OCI-LY1 (cell line): ENCODE measurements at regions not wholly inside any gene's neighbourhood (a gene's known extent, or its start where the extent isn't known, plus 50 kb on each side); places are given as distances from the start of the nearest gene placed in this dataset.

Source experiments
- H2AFZ ChIP-seq: fragments of 200-600 bp; sonication (generic), shearing (Covaris generic); 2 replicates; pipeline ENCODE4 v1.6.0; 2014; ENCODE audit warnings: antibody characterized with exemption, mild to moderate bottlenecking, low read length
- H3F3A ChIP-seq: fragments of 200-600 bp; sonication (generic), shearing (Covaris generic); 2 replicates; pipeline ENCODE4 v1.6.0; 2014; ENCODE audit warnings: mild to moderate bottlenecking, antibody characterized with exemption, low read length, moderate library complexity; ENCODE audit not compliant: insufficient read depth
- H3K27ac ChIP-seq: fragments of 200-600 bp; sonication (generic); 2 replicates; pipeline ENCODE4 v1.5.1; 2014; ENCODE audit warnings: low read length, mixed run types, mild to moderate bottlenecking, low read depth; ENCODE audit not compliant: poor library complexity, severe bottlenecking
- H3K27me3 ChIP-seq: fragments of 200-600 bp; sonication (generic); 2 replicates; pipeline ENCODE4 v1.6.0; 2014; ENCODE audit warnings: antibody characterized with exemption, mild to moderate bottlenecking, low read length, moderate library complexity; ENCODE audit not compliant: insufficient read depth
- H3K36me3 ChIP-seq: fragments of 200-600 bp; sonication (generic); 2 replicates; pipeline ENCODE4 v1.6.1; 2014; ENCODE audit warnings: mild to moderate bottlenecking, antibody characterized with exemption, low read length, moderate library complexity, mixed read lengths; ENCODE audit not compliant: insufficient read depth
- H3K4me1 ChIP-seq: fragments of 200-600 bp; sonication (generic); 2 replicates; pipeline ENCODE4 v1.5.1; 2014; ENCODE audit warnings: mild to moderate bottlenecking, low read length, moderate library complexity; ENCODE audit not compliant: insufficient read depth, severe bottlenecking
- H3K4me2 ChIP-seq: fragments of 200-600 bp; sonication (generic), shearing (Covaris generic); 2 replicates; pipeline ENCODE4 v1.6.1; 2014; ENCODE audit warnings: low read length
- H3K4me3 ChIP-seq: fragments of 200-600 bp; sonication (generic); 2 replicates; pipeline ENCODE4 v1.5.1; 2014; ENCODE audit warnings: low read length, low read depth, mild to moderate bottlenecking, mixed read lengths; ENCODE audit not compliant: poor library complexity, severe bottlenecking
- H3K79me2 ChIP-seq: fragments of 200-600 bp; shearing (Covaris generic); 2 replicates; pipeline ENCODE4 v1.6.1; 2016; ENCODE audit warnings: mixed run types, low read length, mixed read lengths; ENCODE audit not compliant: insufficient read depth
- H3K9ac ChIP-seq: fragments of 200-600 bp; sonication (generic), shearing (Covaris generic); 2 replicates; pipeline ENCODE4 v1.6.1; 2014; ENCODE audit warnings: mild to moderate bottlenecking, low read length, mixed read lengths
- H3K9me2 ChIP-seq: fragments of 200-600 bp; sonication (generic), shearing (Covaris generic); 2 replicates; pipeline ENCODE4 v1.6.1; 2014; ENCODE audit warnings: low read depth, mild to moderate bottlenecking, low read length, mixed read lengths
- H3K9me3 ChIP-seq: fragments of 200-600 bp; shearing (Covaris generic); 2 replicates; pipeline ENCODE4 v1.6.1; 2014; ENCODE audit warnings: low read length, mixed read lengths
- H4K20me1 ChIP-seq: fragments of 200-600 bp; sonication (generic), shearing (Covaris generic); 2 replicates; pipeline ENCODE4 v1.6.0; 2016; ENCODE audit warnings: mild to moderate bottlenecking, low read length; ENCODE audit not compliant: insufficient read depth
- CTCF ChIP-seq: fragments of 200-600 bp; sonication (generic), shearing (Covaris generic); IDR thresholded peaks from 2 replicates; pipeline ENCODE4 v1.5.1; 2017; ENCODE audit warnings: mild to moderate bottlenecking, antibody characterized with exemption, low read length, moderate library complexity, mixed read lengths
- EZH2 ChIP-seq: fragments of 200-600 bp; sonication (generic), shearing (Covaris generic); IDR thresholded peaks from 2 replicates; pipeline ENCODE4 v1.8.0; 2017; ENCODE audit warnings: borderline replicate concordance, mixed run types, mild to moderate bottlenecking, antibody characterized with exemption, low read length, moderate library complexity, mixed read lengths

- no peaks in the 10 kb centered on the region for H4K20me1 ChIP-seq
- no peak overlapping the region for H3K9ac ChIP-seq
- no peak overlapping the region for H3K4me3 ChIP-seq
- no peaks in the 10 kb centered on the region for H3K9me3 ChIP-seq
- H3K4me1 ChIP-seq, result no peaks in the 10 kb centered on the region
- no peaks in the 10 kb centered on the region for H3F3A ChIP-seq
- H3K4me2 ChIP-seq, result no peak overlapping the region
- no peaks in the 10 kb centered on the region for H3K36me3 ChIP-seq
- H3K27me3 ChIP-seq, result no peaks in the 10 kb centered on the region
- TF ChIP-seq CTCF, result no peak
- no peak for TF ChIP-seq EZH2
- H2AFZ ChIP-seq, result no peak overlapping the region
- no peak overlapping the region for H3K27ac ChIP-seq
- no peaks in the 10 kb centered on the region for H3K79me2 ChIP-seq
- H3K9me2 ChIP-seq, result no peaks in the 10 kb centered on the region
These were observed 235.1 kb upstream of the CXCL12 start for GRCh38 chr10:44619975-44620374.

GRCh38 chr10:44627591-44628354 lies 242.9 kb upstream of the CXCL12 start:
- Histone ChIP-seq H3K4me2 (no peak overlapping the region), H3K9ac (no peak overlapping the region), H3K4me1 (no peaks in the 10 kb centered on the region), H3K27me3 (no peaks in the 10 kb centered on the region), H2AFZ (no peak overlapping the region), H3K9me3 (no peaks in the 10 kb centered on the region), H4K20me1 (no peaks in the 10 kb centered on the region), H3K79me2 (no peaks in the 10 kb centered on the region), H3K36me3 (no peaks in the 10 kb centered on the region), H3K4me3 (no peak overlapping the region), H3K27ac (no peak overlapping the region), H3F3A (no peaks in the 10 kb centered on the region), H3K9me2 (no peaks in the 10 kb centered on the region)
- TF ChIP-seq EZH2 (no peak), CTCF (no peak)

- no peaks in the 10 kb centered on the region for H3K27me3 ChIP-seq
- no peaks in the 10 kb centered on the region for H3K36me3 ChIP-seq
- no peak overlapping the region for H2AFZ ChIP-seq
- H3K9me2 ChIP-seq, result no peaks in the 10 kb centered on the region
- H3K9me3 ChIP-seq, result no peaks in the 10 kb centered on the region
- no peaks in the 10 kb centered on the region for H3F3A ChIP-seq
- H4K20me1 ChIP-seq, result no peaks in the 10 kb centered on the region
- H3K4me3 ChIP-seq, result no peak overlapping the region
- TF ChIP-seq EZH2 (no peak), CTCF (no peak)
- H3K9ac ChIP-seq, result no peak overlapping the region
- H3K79me2 ChIP-seq, result no peaks in the 10 kb centered on the region
- H3K4me2 ChIP-seq, result no peak overlapping the region
- H3K4me1 ChIP-seq, result no peaks in the 10 kb centered on the region
- H3K27ac ChIP-seq, result no peak overlapping the region
These were observed 244.0 kb upstream of the CXCL12 start for GRCh38 chr10:44628921-44629320.
